Smooth muscle cell (in vitro differentiated cells): ENCODE measurements at regions not wholly inside any gene's neighbourhood (a gene's known extent, or its start where the extent isn't known, plus 50 kb on each side); places are given as distances from the start of the nearest gene placed in this dataset.

ENCODE experiments used
- DNase-seq: peaks from one replicate; lab custom pipeline; 2025; ENCODE audit not compliant: unreplicated experiment; lab: John Stamatoyannopoulos, UW
- H2AFZ ChIP-seq: fragments of 200-600 bp; sonication (generic); 2 replicates; pipeline ENCODE4 v1.6.0; 2016; ENCODE audit warnings: antibody characterized with exemption, low read depth, mild to moderate bottlenecking
- H3F3A ChIP-seq: fragments of 200-600 bp; sonication (generic); 2 replicates; pipeline ENCODE4 v1.6.0; 2017; ENCODE audit warnings: antibody characterized with exemption, low read depth
- H3K27ac ChIP-seq: fragments of 200-600 bp; sonication (generic); 2 replicates; pipeline ENCODE4 v1.5.1; 2016; ENCODE audit warnings: low read depth, mild to moderate bottlenecking
- H3K27me3 ChIP-seq: fragments of 200-600 bp; sonication (generic); 2 replicates; pipeline ENCODE4 v1.6.1; 2016; ENCODE audit warnings: low read depth, mild to moderate bottlenecking
- H3K36me3 ChIP-seq: fragments of 200-600 bp; sonication (generic); 2 replicates; pipeline ENCODE4 v1.5.1; 2016; ENCODE audit warnings: low read depth
- H3K4me1 ChIP-seq: fragments of 200-600 bp; sonication (generic); 2 replicates; pipeline ENCODE4 v1.5.1; 2016; ENCODE audit warnings: low read depth
- H3K4me2 ChIP-seq: fragments of 200-600 bp; sonication (generic); 2 replicates; pipeline ENCODE4 v1.6.0; 2016; ENCODE audit warnings: mild to moderate bottlenecking
- H3K4me3 ChIP-seq: fragments of 200-600 bp; sonication (generic); 2 replicates; pipeline ENCODE4 v1.5.1; 2016; ENCODE audit warnings: mild to moderate bottlenecking
- H3K79me2 ChIP-seq: fragments of 200-600 bp; sonication (generic); 2 replicates; pipeline ENCODE4 v1.6.0; 2016; ENCODE audit warnings: low read depth, mild to moderate bottlenecking
- H3K9ac ChIP-seq: fragments of 200-600 bp; sonication (generic); 2 replicates; pipeline ENCODE4 v1.6.0; 2016; ENCODE audit warnings: low read depth
- H3K9me3 ChIP-seq: fragments of 200-600 bp; sonication (generic); replicated peaks from 2 replicates; pipeline ENCODE4 v1.5.1; 2016; ENCODE audit warnings: low read depth
- H4K20me1 ChIP-seq: fragments of 200-600 bp; sonication (generic); 2 replicates; pipeline ENCODE4 v1.6.0; 2016; ENCODE audit warnings: low read depth
- CTCF ChIP-seq: fragments of 200-600 bp; sonication (generic); IDR thresholded peaks from 2 replicates; pipeline ENCODE4 v1.5.1; 2017; ENCODE audit warnings: borderline replicate concordance, mild to moderate bottlenecking, antibody characterized with exemption; ENCODE audit not compliant: insufficient read depth, poor library complexity, severe bottlenecking
- WGBS: methylation state at CpG from one replicate; pipeline ENCODE4 v1.1.7; 2016; ENCODE audit warnings: low lambda C conversion rate; 5-methylcytosine and 5-hydroxymethylcytosine counted together

DNA sequence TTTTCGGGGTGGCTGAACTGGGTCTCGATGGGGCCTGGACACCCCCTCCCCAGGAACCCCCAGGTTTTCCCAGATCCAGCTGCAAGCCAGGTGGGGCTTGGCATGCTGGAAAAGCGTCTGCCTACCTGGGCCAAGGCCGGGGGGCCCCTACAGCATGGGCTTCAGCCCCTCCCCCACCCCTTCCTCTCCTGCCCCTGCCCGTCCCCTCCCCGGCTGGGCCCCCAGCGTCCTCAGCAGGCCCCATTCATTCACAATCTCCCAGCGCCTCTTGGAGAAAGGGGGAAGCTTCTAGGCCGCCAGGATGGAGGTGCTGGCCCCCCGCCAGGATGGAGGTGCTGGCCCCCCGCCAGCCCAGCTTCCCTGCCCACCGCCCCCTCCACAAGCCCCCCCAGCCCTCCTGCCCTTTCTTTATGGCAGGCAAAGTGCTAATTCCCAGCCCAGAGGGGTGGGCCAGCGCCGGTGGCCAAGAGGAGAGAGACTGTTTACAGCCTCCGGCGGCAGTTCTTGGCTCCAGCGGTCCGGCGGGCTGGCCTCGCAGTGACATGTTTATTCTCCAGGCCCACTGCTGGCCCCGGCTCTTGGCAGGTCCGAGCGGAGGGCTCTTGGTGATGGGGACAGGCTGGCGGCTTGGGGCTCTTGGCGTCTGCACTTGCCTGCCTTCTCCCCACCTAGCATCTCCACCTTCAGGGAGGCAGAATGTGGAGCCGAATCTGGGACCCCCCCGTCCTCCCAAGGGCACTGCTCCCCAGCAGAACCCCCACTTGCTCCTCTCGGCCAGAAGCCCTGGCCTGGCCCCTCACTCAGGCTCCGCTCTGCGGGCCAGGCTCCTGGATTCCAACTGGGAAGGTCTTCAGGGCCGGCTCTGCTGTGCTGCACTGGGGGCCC, 94.4 kb upstream of the CIBAR2 start:
- Histone ChIP-seq H3K27ac (peak overlapping the region; percentile 9), H3K9ac (no peak overlapping the region), H3K4me2 (peak overlapping the region; percentile 74), H3K79me2 (peaks cover 5% of the 10 kb centered on the region), H3K36me3 (no peaks in the 10 kb centered on the region), H3K4me1 (peaks cover 41% of the 10 kb centered on the region), H3K4me3 (no peak overlapping the region), H3K27me3 (no peaks in the 10 kb centered on the region), H4K20me1 (peaks cover 19% of the 10 kb centered on the region), H3K9me3 (no peaks in the 10 kb centered on the region), H2AFZ (no peak overlapping the region), H3F3A (peaks cover 24% of the 10 kb centered on the region)
- DNase-seq = no peak
- WGBS = 38% methylated on average over 23 of the region's 31 CpGs
- TF ChIP-seq CTCF = no peak

- no peaks in the 10 kb centered on the region for H3K27me3 ChIP-seq
- TF ChIP-seq CTCF = no peak
- H3K4me2 ChIP-seq = peak overlapping the region; percentile 74
- no peaks in the 10 kb centered on the region for H3K9me3 ChIP-seq
- H3K79me2 ChIP-seq = peaks cover 5% of the 10 kb centered on the region
- 37% methylated on average over 24 of the region's 24 CpGs for WGBS
- H3K27ac ChIP-seq = peak overlapping the region; percentile 9
- no peak overlapping the region for H2AFZ ChIP-seq
- peaks cover 28% of the 10 kb centered on the region for H3F3A ChIP-seq
- DNase-seq = no peak
- H3K9ac ChIP-seq = no peak overlapping the region
- H3K4me1 ChIP-seq = peaks cover 33% of the 10 kb centered on the region
- H3K4me3 ChIP-seq = no peak overlapping the region
- peaks cover 19% of the 10 kb centered on the region for H4K20me1 ChIP-seq
- no peaks in the 10 kb centered on the region for H3K36me3 ChIP-seq
Observed at GRCh38 chr16:85207357-85207921, 95.2 kb upstream of the CIBAR2 start.

GRCh38 chr16:85208181-85208580, 95.9 kb upstream of the CIBAR2 start:
- Histone ChIP-seq H3K27me3 (no peaks in the 10 kb centered on the region), H3K36me3 (no peaks in the 10 kb centered on the region), H2AFZ (no peak overlapping the region), H3K4me3 (no peak overlapping the region), H4K20me1 (peaks cover 19% of the 10 kb centered on the region), H3K4me2 (peak overlapping the region; percentile 74), H3K9ac (no peak overlapping the region), H3F3A (peaks cover 26% of the 10 kb centered on the region), H3K79me2 (peaks cover 5% of the 10 kb centered on the region), H3K27ac (no peak overlapping the region), H3K4me1 (peaks cover 26% of the 10 kb centered on the region), H3K9me3 (no peaks in the 10 kb centered on the region)
- 96% methylated on average over 8 of the region's 17 CpGs for WGBS
- DNase-seq = no peak
- no peak for TF ChIP-seq CTCF
